ENCODE measurements at regions not wholly inside any gene's neighbourhood (a gene's known extent, or its start where the extent isn't known, plus 50 kb on each side); places are given as distances from the start of the nearest gene placed in this dataset.
"Not testable (repeated sequence)": the region's sequence is repeated elsewhere in the genome, so short reads cannot be mapped to it uniquely, and the experiment has no call there.

GRCh38 chr12:68481181-68481941 lies 129.3 kb upstream of the RAP1B start:
- DNase-seq: no peak

DNA sequence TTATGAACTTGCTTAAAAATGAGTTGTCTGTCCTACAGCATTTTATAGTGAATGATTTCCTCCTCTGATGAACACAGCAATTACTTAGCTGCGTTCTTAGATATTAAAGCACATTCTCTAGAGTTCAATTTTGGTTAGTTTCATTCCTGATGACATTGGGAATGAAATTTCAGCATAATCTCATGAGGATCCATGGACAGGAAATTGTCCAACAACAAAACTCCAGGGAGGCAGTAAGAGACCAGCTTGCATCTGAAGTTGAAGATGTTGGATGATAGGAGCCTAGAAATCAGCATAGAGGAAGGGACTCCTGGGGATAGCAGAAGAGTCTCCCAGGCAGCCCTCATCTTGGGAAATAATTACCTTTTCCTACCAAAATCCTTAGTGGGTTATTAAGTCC lies 128.7 kb upstream of the RAP1B start:
- no peak for DNase-seq

- DNase-seq: no peak
These were observed 128.0 kb upstream of the RAP1B start for GRCh38 chr12:68482660-68483059.

- no peak for DNase-seq
These were observed 126.9 kb upstream of the RAP1B start for GRCh38 chr12:68483592-68484383.

GRCh38 chr12:68484578-68484977 lies 126.1 kb upstream of the RAP1B start:
- not testable (repeated sequence) for DNase-seq

DNA sequence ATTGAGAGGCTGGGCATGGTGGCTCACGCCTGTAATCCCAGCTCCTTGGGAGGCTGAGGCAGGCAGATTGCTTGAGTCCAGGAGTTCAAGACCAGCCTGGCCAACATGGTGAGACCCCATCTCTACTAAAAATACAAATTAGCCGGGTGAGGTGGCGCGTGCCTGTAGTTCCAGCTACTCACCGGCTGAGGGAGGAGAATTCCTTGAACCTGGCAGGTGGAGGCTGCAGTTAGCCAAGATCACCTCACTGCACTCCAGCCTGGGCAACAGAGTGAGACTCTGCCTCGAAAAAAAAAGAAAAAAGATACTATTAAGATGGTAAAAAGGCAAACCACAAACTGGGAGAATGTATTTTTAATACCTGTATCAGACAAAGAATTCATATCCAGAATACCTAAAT lies 124.2 kb upstream of the RAP1B start:
- DNase-seq: not testable (repeated sequence)

DNA sequence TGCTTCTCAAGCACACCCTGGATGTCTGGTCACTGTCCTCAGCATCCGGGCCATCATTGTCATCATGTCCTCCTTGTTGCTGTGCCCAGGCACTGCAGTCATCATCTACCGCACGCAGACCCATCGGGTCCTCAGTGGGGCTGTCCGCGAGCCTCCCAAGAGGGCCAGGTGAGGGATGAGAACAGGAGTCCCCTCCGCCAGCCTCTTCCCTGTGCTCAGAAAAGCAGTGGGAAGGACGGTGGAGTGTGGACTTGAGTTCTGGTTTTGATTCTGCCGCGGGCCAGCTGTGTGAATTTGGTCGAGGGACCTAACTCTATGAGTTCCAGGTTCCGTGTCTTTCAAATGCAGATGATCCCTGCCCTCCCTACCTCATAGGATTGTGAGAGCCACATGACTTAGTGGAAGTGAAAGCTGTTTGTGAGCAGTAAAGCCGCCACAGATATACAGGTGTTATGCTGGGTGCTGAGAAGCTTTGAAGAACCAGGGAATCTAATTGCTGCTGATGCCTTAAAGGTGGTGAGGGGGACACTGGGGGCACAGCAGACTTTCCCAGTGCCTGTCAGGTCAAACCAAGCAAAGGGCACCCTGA lies 122.9 kb upstream of the RAP1B start:
- DNase-seq: no peak

DNA sequence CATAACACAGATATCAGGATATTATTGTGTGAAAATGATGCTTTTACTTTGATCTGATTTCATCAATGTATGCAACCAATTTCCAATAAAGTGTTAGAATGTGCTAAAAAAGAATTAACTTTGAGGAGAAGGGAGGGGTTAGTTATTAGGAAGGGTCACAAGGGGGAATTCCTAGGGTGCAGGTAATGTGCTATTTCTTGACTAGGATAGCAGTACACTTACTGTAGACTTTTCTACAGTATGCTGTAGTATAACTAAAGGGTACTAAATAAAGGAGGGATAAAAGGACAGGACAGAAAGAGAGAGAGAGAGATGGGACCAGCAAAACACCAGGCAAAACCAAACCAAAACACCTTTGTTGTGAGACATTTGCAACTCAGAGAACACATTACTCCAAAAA lies 121.4 kb upstream of the RAP1B start:
- DNase-seq: no peak

- DNase-seq: no peak
These were observed 120.2 kb upstream of the RAP1B start for GRCh38 chr12:68490476-68490875.

GRCh38 chr12:68491204-68491960 lies 119.3 kb upstream of the RAP1B start:
- no peak for DNase-seq

DNA sequence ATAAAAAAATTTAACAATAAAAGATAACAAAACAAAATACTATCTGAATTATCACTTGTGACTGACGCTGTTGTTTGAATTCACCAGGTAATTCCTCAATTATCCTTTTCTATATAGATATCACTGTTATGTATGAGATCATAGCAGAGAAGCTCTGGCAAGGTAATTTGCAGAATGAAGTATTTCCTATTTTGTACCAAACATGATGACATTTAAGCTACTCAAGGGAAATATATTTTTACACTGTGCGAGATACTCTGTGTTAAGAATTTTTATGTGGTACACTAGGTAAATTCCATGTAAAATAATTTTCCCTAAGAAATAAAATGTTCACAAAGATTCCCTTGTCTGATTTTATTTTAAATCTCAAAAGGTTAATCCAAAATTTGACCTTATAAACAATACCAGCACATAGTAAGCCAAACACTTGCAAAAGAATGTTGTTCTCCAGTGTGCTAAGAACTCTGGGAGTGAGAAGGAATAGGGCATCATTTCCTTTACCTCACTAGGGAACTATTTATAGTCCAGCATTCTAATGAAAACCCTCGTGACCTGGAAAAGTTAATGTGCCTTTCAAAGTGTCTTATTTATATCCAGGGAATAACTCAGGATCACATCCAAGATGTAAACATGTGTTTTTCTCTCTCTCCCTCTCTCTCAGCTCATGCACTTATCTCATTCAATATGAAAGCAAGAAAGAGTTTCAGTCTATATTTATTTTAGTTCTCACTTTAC lies 115.2 kb upstream of the RAP1B start:
- no peak for DNase-seq

- no peak for DNase-seq
These were observed 113.6 kb upstream of the RAP1B start for GRCh38 chr12:68497107-68497506.

DNA sequence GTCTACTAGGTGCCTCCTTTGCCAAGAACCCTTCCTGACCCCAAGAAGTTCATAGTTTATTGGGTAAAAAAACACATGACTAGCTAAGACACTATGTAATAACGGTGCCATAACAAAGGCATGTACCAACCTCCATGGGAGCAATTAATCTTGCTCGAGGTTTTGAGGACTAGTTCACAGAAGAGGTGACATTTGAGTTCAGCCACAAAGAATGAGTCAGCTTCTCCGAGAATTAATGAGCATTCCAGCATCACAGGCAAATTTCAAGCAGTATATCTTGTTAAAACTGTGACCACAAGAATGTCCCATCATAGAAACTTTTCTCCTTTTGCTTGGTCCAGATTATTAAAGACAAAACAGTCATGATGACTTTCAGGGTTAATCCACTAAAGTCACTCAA lies 113.0 kb upstream of the RAP1B start:
- DNase-seq: no peak

GRCh38 chr12:68498736-68499135 lies 112.0 kb upstream of the RAP1B start:
- no peak for DNase-seq

- DNase-seq: no peak
These were observed 111.1 kb upstream of the RAP1B start for GRCh38 chr12:68499616-68500015.

DNA sequence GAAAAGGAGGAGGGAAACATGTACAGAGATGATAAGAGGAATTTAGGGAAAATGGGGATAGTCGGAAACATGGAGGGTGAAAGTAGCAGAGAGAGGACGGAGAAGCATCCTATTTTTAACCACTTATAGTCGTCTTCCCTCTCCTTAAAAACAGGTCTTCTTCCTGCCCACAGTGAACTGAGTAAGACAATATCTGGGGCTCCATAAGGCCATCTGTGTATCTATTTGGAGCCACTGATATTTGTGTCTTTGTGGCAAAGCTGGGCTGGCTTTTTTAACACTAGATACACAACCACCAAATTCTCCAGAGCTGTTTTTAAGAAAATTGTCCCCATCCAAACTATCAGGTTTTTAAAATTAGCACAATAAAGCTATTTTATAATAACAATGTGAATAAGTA lies 109.5 kb upstream of the RAP1B start:
- no peak for DNase-seq

GRCh38 chr12:68505970-68506369 lies 104.7 kb upstream of the RAP1B start:
- no peak for DNase-seq

DNA sequence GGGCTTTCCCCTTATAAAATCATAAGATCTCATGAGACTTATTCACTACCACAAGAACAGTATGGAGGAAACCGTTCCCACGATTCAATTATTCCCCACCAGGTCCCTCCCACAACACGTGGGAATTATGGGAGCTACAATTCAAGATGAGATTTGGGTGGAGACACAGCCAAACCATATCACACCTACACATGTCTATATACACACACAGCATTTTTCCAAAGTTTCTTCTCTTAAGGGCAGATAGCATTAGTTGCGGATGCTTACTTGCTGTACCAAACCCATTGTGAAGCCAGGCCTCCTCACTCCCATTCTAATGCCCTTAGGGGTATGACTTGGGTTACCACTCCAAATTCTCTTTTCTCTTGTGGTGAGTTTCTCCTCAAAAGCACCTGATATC lies 104.1 kb upstream of the RAP1B start:
- DNase-seq: no peak

DNA sequence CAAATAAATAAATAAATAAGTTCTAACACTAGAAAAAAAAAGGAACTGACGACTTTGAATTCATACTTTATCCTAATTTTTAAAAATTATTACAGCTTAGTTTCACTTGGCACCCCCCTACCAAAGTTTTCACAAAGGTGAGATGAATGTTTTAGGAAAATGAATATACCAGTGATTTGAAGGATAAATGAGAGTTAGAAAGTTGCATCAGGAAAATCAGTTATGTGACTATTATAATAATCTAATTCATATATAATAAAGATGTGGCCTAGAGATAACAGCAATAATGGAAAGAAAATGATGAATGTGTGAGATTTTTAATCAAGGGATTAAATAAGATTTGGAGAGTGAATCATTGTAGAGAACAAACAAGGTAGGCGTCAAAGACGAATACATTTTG lies 103.0 kb upstream of the RAP1B start:
- no peak for DNase-seq

DNA sequence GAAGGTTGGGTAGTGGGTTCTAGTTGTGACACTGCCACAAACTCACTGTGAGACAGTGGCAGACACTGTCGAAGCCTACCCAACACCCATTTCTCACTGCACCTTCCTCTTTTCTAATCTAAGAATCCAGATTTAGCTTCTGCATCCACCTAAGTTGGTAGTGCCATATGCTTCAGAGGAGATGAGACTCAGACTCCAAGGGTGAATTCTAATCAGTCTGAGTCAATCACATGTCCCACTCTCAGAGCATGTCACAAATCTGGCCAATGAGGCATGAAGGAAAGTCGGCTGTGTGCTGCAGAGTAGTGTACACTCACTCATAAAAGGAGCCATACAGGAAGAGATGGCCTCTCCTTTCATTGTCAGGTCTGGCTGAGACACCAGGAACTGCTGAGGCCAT lies 102.1 kb upstream of the RAP1B start:
- DNase-seq: no peak

- DNase-seq: no peak
These were observed 101.5 kb upstream of the RAP1B start for GRCh38 chr12:68509242-68509641.

DNA sequence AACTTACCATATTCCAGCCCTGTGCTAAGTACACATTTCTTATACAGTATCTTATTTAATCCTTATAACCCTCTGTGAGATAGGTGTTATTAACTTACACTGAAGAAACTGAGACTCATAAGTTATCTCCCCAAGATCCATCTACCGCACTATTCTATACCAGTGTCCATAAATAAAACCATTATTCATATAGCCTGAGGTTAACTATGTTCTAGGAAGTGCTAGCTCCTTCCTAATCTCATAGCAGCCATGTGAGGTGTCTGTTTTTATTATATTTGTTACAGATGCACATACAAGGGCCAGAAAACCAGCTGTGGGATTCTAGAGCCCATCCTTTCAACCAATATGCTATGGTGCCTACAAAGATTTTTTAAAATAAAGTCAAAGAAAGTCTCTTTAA lies 100.3 kb upstream of the RAP1B start:
- no peak for DNase-seq
